HepG2 (cell line): ENCODE measurements at regions not wholly inside any gene's neighbourhood (a gene's known extent, or its start where the extent isn't known, plus 50 kb on each side); places are given as distances from the start of the nearest gene placed in this dataset.

Experiments
- SRSF9 ChIP-seq: fragments of 200-400 bp; formaldehyde crosslinking; IDR thresholded peaks from 2 replicates; pipeline ENCODE4 v1.6.1; 2018; ENCODE audit warnings: borderline replicate concordance, mild to moderate bottlenecking, low read depth, low read length; ENCODE audit not compliant: insufficient read depth, poor library complexity, severe bottlenecking
- USF2 ChIP-seq, 2 experiments: sonication (generic) in 1 of 2; formaldehyde crosslinking in 1 of 2; IDR thresholded peaks; 2 replicates each; pipeline versions ENCODE4 v1.5.1 to v1.6.1; 2011 to 2020; ENCODE audit warnings: borderline replicate concordance in 1 of 2, low read depth in 1 of 2, low read length in 1 of 2, mild to moderate bottlenecking in 1 of 2, missing genetic modification reagents in 1 of 2, moderate library complexity in 1 of 2

DNA sequence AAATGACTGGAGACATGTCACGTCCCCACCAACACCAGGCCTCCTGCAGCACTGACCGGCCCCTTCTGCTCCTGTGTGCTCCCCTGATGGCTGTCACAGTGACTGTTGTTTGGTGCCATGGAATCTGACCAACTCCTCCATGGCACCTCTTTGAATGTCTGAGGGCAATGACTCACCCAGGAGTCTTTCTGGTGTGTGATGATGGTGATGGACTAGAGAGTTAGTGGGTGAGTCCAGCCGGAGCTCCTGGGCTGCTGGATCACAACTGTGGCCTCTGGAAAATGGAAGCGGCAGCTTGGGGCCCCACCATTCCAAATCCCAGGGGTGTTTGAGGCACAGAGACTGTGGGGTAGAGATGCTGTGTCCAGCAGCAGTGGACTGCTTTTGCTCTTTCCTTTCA lies 133.3 kb downstream of the TFAP2C start:
- TF ChIP-seq SRSF9 (no peak), USF2 (IDR thresholded peaks at IDR 0.05; ENCODE audit: low read depth, low read length) (no peak), USF2 (CRISPR knock-in tag; IDR thresholded peaks at IDR 0.05; ENCODE audit: borderline replicate concordance) (no peak)
